Fibroblast of villous mesenchyme (primary cell): ENCODE measurements at regions not wholly inside any gene's neighbourhood (a gene's known extent, or its start where the extent isn't known, plus 50 kb on each side); places are given as distances from the start of the nearest gene placed in this dataset.

ENCODE experiments used
- DNase-seq: peaks from one replicate; pipeline ENCODE4 v3.0.0-alpha.2; 2010; ENCODE audit warnings: low read depth
- H3K4me3 ChIP-seq: 2 replicates; pipeline ENCODE4 v1.5.1; 2011; ENCODE audit warnings: low read depth, mild to moderate bottlenecking, low read length
- TF ChIP-seq, protein P1 (sequence below): IDR thresholded peaks from 2 replicates; pipeline ENCODE4 v1.5.1; 2012; ENCODE audit warnings: low read depth, mild to moderate bottlenecking, low read length; ENCODE audit not compliant: insufficient read depth

DNA sequence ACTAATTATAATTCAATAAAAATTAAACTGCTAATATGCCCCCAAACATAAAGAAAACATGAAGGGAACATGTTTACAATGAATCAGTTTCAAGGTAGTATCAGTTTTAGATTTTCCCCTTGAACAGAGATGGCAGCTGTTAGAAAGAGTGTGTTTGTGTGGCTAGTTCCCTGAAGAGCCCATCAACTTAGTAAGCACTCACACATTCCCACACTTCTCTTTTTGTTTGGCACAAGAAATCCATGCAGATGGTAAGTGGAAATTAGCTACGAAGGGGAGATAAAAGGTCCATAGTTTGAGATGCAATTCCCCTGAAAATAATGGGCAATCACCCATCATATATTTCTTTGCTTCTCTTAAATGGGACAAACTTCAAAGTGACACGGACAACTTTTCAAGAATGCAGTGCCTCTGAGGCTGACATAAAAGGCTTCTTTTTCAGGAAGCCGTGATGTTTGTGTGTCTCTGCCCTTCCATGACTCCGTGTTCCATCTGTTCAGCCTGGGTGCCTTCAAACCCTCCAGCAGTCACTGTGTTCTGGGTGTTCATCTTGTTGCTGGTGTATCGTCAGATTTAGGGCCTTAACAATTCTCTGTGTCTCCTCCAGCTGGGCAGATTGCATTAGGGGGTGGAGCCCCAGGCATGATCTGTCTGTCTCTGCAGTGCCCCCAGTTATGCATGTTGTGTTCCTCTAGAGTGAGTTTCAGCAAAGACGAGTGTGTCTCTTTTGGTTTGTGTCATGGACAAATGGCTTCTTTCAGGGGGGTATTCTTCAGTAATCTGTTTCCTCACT, 259.5 kb upstream of the NPY start:
- no peak overlapping the region for H3K4me3 ChIP-seq
- TF ChIP-seq, protein P1, sequence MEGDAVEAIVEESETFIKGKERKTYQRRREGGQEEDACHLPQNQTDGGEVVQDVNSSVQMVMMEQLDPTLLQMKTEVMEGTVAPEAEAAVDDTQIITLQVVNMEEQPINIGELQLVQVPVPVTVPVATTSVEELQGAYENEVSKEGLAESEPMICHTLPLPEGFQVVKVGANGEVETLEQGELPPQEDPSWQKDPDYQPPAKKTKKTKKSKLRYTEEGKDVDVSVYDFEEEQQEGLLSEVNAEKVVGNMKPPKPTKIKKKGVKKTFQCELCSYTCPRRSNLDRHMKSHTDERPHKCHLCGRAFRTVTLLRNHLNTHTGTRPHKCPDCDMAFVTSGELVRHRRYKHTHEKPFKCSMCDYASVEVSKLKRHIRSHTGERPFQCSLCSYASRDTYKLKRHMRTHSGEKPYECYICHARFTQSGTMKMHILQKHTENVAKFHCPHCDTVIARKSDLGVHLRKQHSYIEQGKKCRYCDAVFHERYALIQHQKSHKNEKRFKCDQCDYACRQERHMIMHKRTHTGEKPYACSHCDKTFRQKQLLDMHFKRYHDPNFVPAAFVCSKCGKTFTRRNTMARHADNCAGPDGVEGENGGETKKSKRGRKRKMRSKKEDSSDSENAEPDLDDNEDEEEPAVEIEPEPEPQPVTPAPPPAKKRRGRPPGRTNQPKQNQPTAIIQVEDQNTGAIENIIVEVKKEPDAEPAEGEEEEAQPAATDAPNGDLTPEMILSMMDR: no peak
- no peak for DNase-seq

DNA sequence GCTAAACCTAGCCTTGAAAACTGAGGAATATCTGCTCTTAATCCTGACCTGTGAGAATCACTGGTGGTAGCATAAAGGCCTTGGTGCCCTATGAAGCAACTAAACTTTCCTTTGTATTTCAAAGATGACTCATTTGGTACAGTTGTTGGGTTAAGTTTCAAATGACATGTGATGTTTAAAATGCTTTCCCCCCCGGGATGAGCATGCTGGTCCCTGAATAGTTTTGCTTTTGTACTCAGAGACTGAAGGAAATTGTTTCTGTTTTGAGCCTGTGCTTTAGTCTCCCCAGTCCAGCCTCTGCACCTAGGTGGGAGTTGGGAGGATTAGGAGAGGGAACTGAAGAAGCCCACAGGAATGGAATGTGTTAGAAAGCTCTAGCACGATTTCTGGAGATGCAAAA, 258.9 kb upstream of the NPY start:
- no peak overlapping the region for H3K4me3 ChIP-seq
- DNase-seq: no peak
- TF ChIP-seq, protein P1: no peak

DNA sequence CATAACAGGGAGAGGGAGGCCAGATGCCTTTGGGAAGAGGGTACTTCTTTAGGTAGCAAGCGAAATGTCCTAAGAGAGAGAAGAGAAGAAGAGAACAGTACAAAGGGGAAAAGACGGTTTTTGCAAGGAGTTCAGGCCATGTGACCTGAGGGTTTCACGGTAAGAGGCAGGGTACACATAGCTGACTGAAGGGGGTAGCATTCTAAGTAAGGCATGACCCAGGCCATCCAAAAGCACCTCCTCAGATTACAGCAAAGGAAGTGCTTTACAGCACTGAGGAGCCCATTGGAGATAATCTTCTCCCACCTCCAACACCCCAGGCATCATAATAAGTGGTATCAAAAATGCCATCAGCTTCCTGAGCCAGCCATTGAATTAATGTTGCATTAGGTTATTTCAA, 258.2 kb upstream of the NPY start:
- no peak overlapping the region for H3K4me3 ChIP-seq
- TF ChIP-seq, protein P1: no peak
- DNase-seq: no peak

DNA sequence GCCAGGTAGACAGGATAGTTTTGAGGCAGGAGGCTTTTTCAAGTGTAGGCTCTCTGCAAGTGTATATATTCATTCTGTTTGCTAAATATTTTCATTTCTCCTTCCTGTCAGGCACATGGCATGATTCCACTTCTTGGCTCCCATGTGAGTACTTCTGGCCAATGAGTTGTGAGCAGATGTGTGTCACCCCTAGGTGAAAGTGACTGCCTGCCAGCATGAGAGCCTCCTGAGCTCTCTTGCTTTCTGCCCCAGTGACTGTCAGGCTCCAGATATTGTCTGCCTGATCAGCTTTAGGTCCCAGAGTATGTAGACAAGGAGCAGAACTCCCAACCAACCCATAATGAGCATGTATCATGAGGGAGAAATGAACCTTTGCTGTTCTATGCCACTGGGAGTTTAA, 257.6 kb upstream of the NPY start:
- TF ChIP-seq, protein P1: no peak
- DNase-seq: no peak
- H3K4me3 ChIP-seq: no peak overlapping the region

DNA sequence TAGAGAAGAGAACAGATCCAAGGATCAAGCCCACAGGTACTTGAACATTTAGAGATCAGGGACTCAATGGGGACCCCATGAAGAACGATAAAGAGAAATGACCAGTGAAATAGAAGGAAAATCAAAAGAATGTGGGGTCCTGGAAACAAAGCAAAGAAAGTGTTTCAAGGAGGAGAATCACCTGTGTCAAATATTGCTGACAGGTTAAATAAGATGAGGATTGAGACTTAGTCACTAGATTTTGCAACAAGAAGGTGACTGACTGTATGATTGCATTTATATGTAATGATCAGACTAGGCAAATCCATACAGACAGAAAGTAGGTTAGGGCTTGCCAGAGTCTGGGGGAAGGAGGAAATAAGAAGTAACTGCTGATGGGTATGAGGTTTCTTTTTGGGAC, 254.9 kb upstream of the NPY start:
- DNase-seq: no peak
- TF ChIP-seq, protein P1: no peak
- no peak overlapping the region for H3K4me3 ChIP-seq

DNA sequence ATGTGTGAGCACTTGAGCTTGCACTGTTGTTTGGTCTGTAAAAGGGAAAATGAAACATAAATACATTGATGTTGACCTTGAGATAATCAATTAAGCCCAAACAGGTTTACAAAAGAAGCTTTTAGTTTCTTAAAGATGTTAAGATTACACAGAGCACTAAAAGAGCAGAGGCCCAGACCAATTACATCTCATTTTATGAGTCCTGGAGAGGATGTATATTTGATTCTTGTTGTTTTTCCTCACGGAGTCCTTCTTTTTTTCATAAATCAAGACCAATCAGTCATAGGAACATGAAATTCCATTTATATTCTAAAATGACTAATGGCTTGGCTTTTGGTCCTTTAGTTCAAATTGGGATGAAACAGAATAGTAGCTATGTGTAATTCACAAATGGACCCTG, 249.7 kb upstream of the NPY start:
- H3K4me3 ChIP-seq: no peak overlapping the region
- TF ChIP-seq, protein P1: no peak
- no peak for DNase-seq
